ENCODE measurements at regions not wholly inside any gene's neighbourhood (a gene's known extent, or its start where the extent isn't known, plus 50 kb on each side); places are given as distances from the start of the nearest gene placed in this dataset.

- DNase-seq (ENCODE audit: low read depth in 4 of 6, low spot score in 6 of 6) = no peak
- WGBS (ENCODE audit: insufficient coverage) = 90% methylated on average over 3 of the region's 6 CpGs
- Histone ChIP-seq H3K27me3 (ENCODE audit: control insufficient read depth, insufficient read depth, low read length) (no peaks in the 10 kb centered on the region), H3K4me1 (ENCODE audit: control insufficient read depth, insufficient read depth, low read length) (no peaks in the 10 kb centered on the region), H3K27ac (ENCODE audit: low read depth, low read length) (no peak overlapping the region), H3K9me3 (ENCODE audit: control insufficient read depth, insufficient read depth, low read length) (no peaks in the 10 kb centered on the region), H3K36me3 (ENCODE audit: control insufficient read depth, insufficient read depth, low read length) (no peaks in the 10 kb centered on the region), H3K4me3 (ENCODE audit: low read depth, low read length) (no peak overlapping the region)
Measured at GRCh38 chr5:56493308-56493707, 260.2 kb upstream of the ANKRD55 start.

- Histone ChIP-seq H3K4me1 (ENCODE audit: control insufficient read depth, insufficient read depth, low read length) (no peaks in the 10 kb centered on the region), H3K4me3 (ENCODE audit: low read depth, low read length) (no peak overlapping the region), H3K27ac (ENCODE audit: low read depth, low read length) (no peak overlapping the region), H3K36me3 (ENCODE audit: control insufficient read depth, insufficient read depth, low read length) (no peaks in the 10 kb centered on the region), H3K9me3 (ENCODE audit: control insufficient read depth, insufficient read depth, low read length) (no peaks in the 10 kb centered on the region), H3K27me3 (ENCODE audit: control insufficient read depth, insufficient read depth, low read length) (no peaks in the 10 kb centered on the region)
- no peak for DNase-seq (ENCODE audit: low read depth in 4 of 6, low spot score in 6 of 6)
- 92% methylated on average over 5 of the region's 5 CpGs for WGBS (ENCODE audit: insufficient coverage)
Measured at GRCh38 chr5:56492812-56493211, 259.7 kb upstream of the ANKRD55 start.

- Histone ChIP-seq H3K27me3 (ENCODE audit: control insufficient read depth, insufficient read depth, low read length) (no peaks in the 10 kb centered on the region), H3K4me3 (ENCODE audit: low read depth, low read length) (no peak overlapping the region), H3K27ac (ENCODE audit: low read depth, low read length) (no peak overlapping the region), H3K4me1 (ENCODE audit: control insufficient read depth, insufficient read depth, low read length) (no peaks in the 10 kb centered on the region), H3K36me3 (ENCODE audit: control insufficient read depth, insufficient read depth, low read length) (no peaks in the 10 kb centered on the region), H3K9me3 (ENCODE audit: control insufficient read depth, insufficient read depth, low read length) (no peaks in the 10 kb centered on the region)
- DNase-seq (ENCODE audit: low read depth in 4 of 6, low spot score in 6 of 6) = no peak
- 63% methylated on average over 2 of the region's 9 CpGs for WGBS (ENCODE audit: insufficient coverage)
Measured at GRCh38 chr5:56490971-56491468, 257.9 kb upstream of the ANKRD55 start.

GRCh38 chr5:56489272-56489671 is 256.1 kb upstream of the ANKRD55 start:
- no peak for DNase-seq (ENCODE audit: low read depth in 4 of 6, low spot score in 6 of 6)
- Histone ChIP-seq H3K36me3 (ENCODE audit: control insufficient read depth, insufficient read depth, low read length) (no peaks in the 10 kb centered on the region), H3K9me3 (ENCODE audit: control insufficient read depth, insufficient read depth, low read length) (no peaks in the 10 kb centered on the region), H3K4me1 (ENCODE audit: control insufficient read depth, insufficient read depth, low read length) (no peaks in the 10 kb centered on the region), H3K27ac (ENCODE audit: low read depth, low read length) (no peak overlapping the region), H3K4me3 (ENCODE audit: low read depth, low read length) (no peak overlapping the region), H3K27me3 (ENCODE audit: control insufficient read depth, insufficient read depth, low read length) (no peaks in the 10 kb centered on the region)
- 100% methylated on average over 3 of the region's 4 CpGs for WGBS (ENCODE audit: insufficient coverage)

DNA sequence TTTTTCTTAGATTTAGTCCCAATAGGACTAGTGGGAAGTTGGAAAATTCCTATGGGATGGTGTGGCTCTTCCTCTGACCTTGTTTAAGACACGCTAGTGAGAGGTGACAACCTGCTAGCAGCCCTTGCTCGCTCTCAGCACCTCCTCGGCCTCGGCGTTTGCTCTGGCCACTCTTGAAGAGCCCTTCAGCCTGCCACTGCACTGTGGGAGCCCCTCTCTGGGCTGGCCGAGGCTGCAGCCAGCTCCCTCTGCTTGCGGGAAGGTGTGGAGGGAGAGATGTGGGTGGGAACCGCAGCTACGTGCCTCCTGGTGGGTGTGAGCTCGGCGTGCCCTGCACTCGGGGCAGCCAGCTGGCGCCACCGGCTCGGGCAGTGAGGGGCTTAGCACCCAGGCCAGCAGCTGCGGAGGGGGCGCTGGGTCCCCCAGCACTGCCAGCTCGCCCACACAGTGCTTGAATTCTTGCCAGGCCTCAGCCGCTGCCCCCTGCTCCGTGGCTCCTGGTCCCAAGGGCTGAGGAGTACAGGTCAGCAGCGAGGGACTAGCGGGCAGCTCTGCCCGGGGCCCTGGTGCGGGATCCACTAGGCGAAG is 254.5 kb upstream of the ANKRD55 start:
- H3K4me1 ChIP-seq (ENCODE audit: control insufficient read depth, insufficient read depth, low read length) = no peaks in the 10 kb centered on the region
- no peaks in the 10 kb centered on the region for H3K9me3 ChIP-seq (ENCODE audit: control insufficient read depth, insufficient read depth, low read length)
- WGBS (ENCODE audit: insufficient coverage) = 90% methylated on average over 25 of the region's 25 CpGs
- H3K36me3 ChIP-seq (ENCODE audit: control insufficient read depth, insufficient read depth, low read length) = no peaks in the 10 kb centered on the region
- no peak overlapping the region for H3K27ac ChIP-seq (ENCODE audit: low read depth, low read length)
- no peak for DNase-seq (ENCODE audit: low read depth in 4 of 6, low spot score in 6 of 6)
- no peaks in the 10 kb centered on the region for H3K27me3 ChIP-seq (ENCODE audit: control insufficient read depth, insufficient read depth, low read length)
- no peak overlapping the region for H3K4me3 ChIP-seq (ENCODE audit: low read depth, low read length)

- H3K4me1 ChIP-seq (ENCODE audit: control insufficient read depth, insufficient read depth, low read length) = peaks cover 26% of the 10 kb centered on the region
Measured at GRCh38 chr5:56482363-56482762, 249.2 kb upstream of the ANKRD55 start.

GRCh38 chr5:56481428-56482357 is 248.6 kb upstream of the ANKRD55 start:
- peak overlapping the region; percentile 94 for H3K27ac ChIP-seq (ENCODE audit: low read depth, low read length)
- H3K36me3 ChIP-seq (ENCODE audit: control insufficient read depth, insufficient read depth, low read length) = no peaks in the 10 kb centered on the region
- DNase-seq (ENCODE audit: low read depth in 4 of 6, low spot score in 6 of 6) = peak in 4 of 6 donors; percentile 26 to 83 (median 59)
- no peaks in the 10 kb centered on the region for H3K27me3 ChIP-seq (ENCODE audit: control insufficient read depth, insufficient read depth, low read length)
- no peaks in the 10 kb centered on the region for H3K9me3 ChIP-seq (ENCODE audit: control insufficient read depth, insufficient read depth, low read length)
- H3K4me1 ChIP-seq (ENCODE audit: control insufficient read depth, insufficient read depth, low read length) = peaks cover 26% of the 10 kb centered on the region
- WGBS (ENCODE audit: insufficient coverage) = 14% methylated on average over 18 of the region's 26 CpGs
- peak overlapping the region; percentile 62 for H3K4me3 ChIP-seq (ENCODE audit: low read depth, low read length)

More at GRCh38 chr5:56482363-56482762, 249.2 kb upstream of the ANKRD55 start:
- Histone ChIP-seq H3K27me3 (ENCODE audit: control insufficient read depth, insufficient read depth, low read length) (no peaks in the 10 kb centered on the region), H3K36me3 (ENCODE audit: control insufficient read depth, insufficient read depth, low read length) (no peaks in the 10 kb centered on the region), H3K27ac (ENCODE audit: low read depth, low read length) (peak overlapping the region; percentile 94), H3K4me3 (ENCODE audit: low read depth, low read length) (no peak overlapping the region), H3K9me3 (ENCODE audit: control insufficient read depth, insufficient read depth, low read length) (no peaks in the 10 kb centered on the region)
- DNase-seq (ENCODE audit: low read depth in 4 of 6, low spot score in 6 of 6) = no peak
- 100% methylated on average over 3 of the region's 3 CpGs for WGBS (ENCODE audit: insufficient coverage)

DNA sequence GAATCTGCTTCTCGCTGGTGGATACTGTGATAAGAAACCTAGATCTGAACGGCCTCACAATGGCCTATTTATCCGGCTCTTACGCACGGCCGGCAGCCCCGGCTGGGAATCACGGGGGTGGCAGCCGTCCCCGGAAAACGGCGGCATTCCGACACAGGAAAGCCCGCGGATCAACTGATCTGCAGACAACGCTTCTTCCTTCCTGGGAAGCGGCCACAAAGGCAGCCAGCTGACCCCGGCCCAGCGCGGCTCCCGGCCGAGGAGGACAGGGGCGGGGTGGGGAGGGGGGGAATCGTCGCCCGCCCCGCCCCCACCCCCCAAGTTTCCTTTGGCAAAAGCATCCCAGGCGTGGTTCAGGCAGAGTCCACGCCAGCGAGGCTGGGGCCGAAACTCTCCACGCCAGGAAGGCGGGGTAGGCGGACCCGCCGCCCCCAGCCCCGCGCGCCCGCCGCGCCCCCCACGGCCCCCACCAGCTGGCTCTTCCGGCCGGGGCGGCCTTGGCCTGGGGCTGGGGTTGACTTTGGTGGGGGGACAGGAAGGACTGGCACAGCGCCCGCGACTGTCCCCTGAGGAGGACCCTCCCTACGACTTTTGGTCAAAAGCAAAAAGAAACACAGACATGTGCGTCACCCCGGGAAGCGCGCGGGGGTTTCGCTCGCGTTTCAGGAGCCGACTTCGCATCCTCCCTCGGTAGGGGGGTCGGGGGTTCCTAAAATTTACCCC is 247.7 kb upstream of the ANKRD55 start:
- Histone ChIP-seq H3K9me3 (ENCODE audit: control insufficient read depth, insufficient read depth, low read length) (no peaks in the 10 kb centered on the region), H3K27me3 (ENCODE audit: control insufficient read depth, insufficient read depth, low read length) (no peaks in the 10 kb centered on the region), H3K4me3 (ENCODE audit: low read depth, low read length) (peak overlapping the region; percentile 62), H3K27ac (ENCODE audit: low read depth, low read length) (peak overlapping the region; percentile 94), H3K4me1 (ENCODE audit: control insufficient read depth, insufficient read depth, low read length) (peaks cover 29% of the 10 kb centered on the region), H3K36me3 (ENCODE audit: control insufficient read depth, insufficient read depth, low read length) (no peaks in the 10 kb centered on the region)
- under 1% methylated on average over 38 of the region's 62 CpGs for WGBS (ENCODE audit: insufficient coverage)
- DNase-seq (ENCODE audit: low read depth in 4 of 6, low spot score in 6 of 6) = peak in 5 of 6 donors; percentile 52 to 88 (median 59)

DNA sequence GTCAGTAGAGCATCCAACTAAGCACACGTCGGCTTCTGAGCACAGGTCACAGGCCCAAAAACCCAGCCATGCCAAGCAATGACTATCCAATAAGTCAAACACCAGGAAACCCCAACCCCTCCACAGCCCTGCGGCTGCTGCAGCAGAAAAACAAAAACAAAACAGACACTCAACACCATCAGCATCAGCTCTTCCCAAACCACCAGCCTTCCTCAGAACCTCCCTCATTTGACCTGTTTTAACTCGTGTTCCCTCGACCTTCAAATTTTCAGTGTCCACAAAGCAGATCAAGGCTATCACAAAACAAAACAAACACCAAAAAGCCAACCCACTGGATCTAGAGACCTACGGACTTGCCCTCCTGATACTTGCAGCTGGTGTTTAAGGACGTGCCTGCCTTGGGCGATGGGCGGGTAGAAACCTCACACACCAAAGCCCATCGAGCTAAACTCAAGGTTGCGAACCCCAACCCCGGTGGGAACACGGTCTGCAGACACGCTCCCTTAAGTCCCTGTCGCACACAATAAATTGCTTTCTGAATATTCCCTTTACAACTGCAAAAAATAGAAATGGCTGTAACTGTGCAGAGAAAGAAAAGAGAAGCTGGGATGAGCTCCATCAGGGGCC is 247.1 kb upstream of the ANKRD55 start:
- WGBS (ENCODE audit: insufficient coverage) = 15% methylated on average over 7 of the region's 15 CpGs
- no peaks in the 10 kb centered on the region for H3K27me3 ChIP-seq (ENCODE audit: control insufficient read depth, insufficient read depth, low read length)
- H3K27ac ChIP-seq (ENCODE audit: low read depth, low read length) = peak overlapping the region; percentile 94
- H3K4me1 ChIP-seq (ENCODE audit: control insufficient read depth, insufficient read depth, low read length) = peaks cover 29% of the 10 kb centered on the region
- H3K9me3 ChIP-seq (ENCODE audit: control insufficient read depth, insufficient read depth, low read length) = no peaks in the 10 kb centered on the region
- H3K36me3 ChIP-seq (ENCODE audit: control insufficient read depth, insufficient read depth, low read length) = no peaks in the 10 kb centered on the region
- peak overlapping the region; percentile 62 for H3K4me3 ChIP-seq (ENCODE audit: low read depth, low read length)
- peak in 1 of 6 donors; percentile 35 for DNase-seq (ENCODE audit: low read depth in 4 of 6, low spot score in 6 of 6)

Measured in spinal cord (tissue), 9 donors.